B cell (primary cell): ENCODE measurements at regions not wholly inside any gene's neighbourhood (a gene's known extent, or its start where the extent isn't known, plus 50 kb on each side); places are given as distances from the start of the nearest gene placed in this dataset.

Experiments used
- ATAC-seq: fragments of 200-7000 bp; cut with Tn5 transposase; one replicate; pipeline ENCODE4 v1.10.0; 2021; ENCODE audit warnings: low read depth, mild to moderate bottlenecking, moderate number of reproducible peaks, moderate library complexity
- CTCF ChIA-PET: fragments of 350-600 bp; sonication (Branson Sonifier 250); formaldehyde crosslinking; loops from one replicate; lab custom pipeline; 2021; ENCODE audit warnings: antibody characterized with exemption, inconsistent platforms; lab: Charles Lee
- POLR2A ChIA-PET: fragments of 350-600 bp; sonication (Branson Sonifier 250); formaldehyde crosslinking; loops from one replicate; lab custom pipeline; 2021; ENCODE audit warnings: antibody characterized with exemption; lab: Charles Lee
- DNase-seq: peaks from one replicate; pipeline ENCODE4 v3.0.0; 2013
- H2AFZ ChIP-seq: 2 replicates; pipeline ENCODE4 v1.6.1; 2012; ENCODE audit warnings: mild to moderate bottlenecking, low read depth, low read length; ENCODE audit not compliant: insufficient read depth, poor library complexity, severe bottlenecking
- H3K27ac ChIP-seq, 2 donors: 1 replicate in 1 of 2; 2 replicates in 1 of 2; pipeline ENCODE4 v1.5.1; 2012 to 2013; ENCODE audit warnings: low read length in 2 of 2, mild to moderate bottlenecking in 2 of 2, moderate library complexity in 1 of 2
- H3K27me3 ChIP-seq, 4 experiments: fragments of 200-600 bp in 1 of 4; sonication (generic) in 1 of 4; replicated peaks in 1 of 4; 1 replicate in 2 of 4; 2 replicates in 2 of 4; pipeline versions ENCODE4 v1.6.1 to v1.7.0; 2013 to 2016; ENCODE audit warnings: low read length in 3 of 4, mild to moderate bottlenecking in 2 of 4, mixed read lengths in 1 of 4, moderate library complexity in 1 of 4; ENCODE audit not compliant: insufficient read depth in 4 of 4, control insufficient read depth in 3 of 4; ENCODE audit errors: control extremely low read depth in 1 of 4
- H3K36me3 ChIP-seq, 2 experiments: replicated peaks in 1 of 2; 1 replicate in 1 of 2; 2 replicates in 1 of 2; pipeline versions ENCODE4 v1.6.1 to v1.7.1; 2013; ENCODE audit warnings: low read length in 1 of 2; ENCODE audit not compliant: insufficient read depth in 2 of 2, control insufficient read depth in 1 of 2; ENCODE audit errors: control extremely low read depth in 1 of 2, extremely low read depth in 1 of 2
- H3K4me1 ChIP-seq, 2 donors: fragments of 200-600 bp in 1 of 2; sonication (generic) in 1 of 2; 1 replicate in 1 of 2; 2 replicates in 1 of 2; pipeline versions ENCODE4 v1.5.1 to v1.6.1; 2013 to 2017; ENCODE audit warnings: low read length in 2 of 2; ENCODE audit not compliant: control insufficient read depth in 2 of 2, insufficient read depth in 2 of 2
- H3K4me2 ChIP-seq: replicated peaks from 2 replicates; pipeline ENCODE3; 2012; ENCODE audit warnings: mild to moderate bottlenecking, low read depth, low read length; ENCODE audit not compliant: poor library complexity, severe bottlenecking
- H3K4me3 ChIP-seq, 5 experiments: fragments of 200-600 bp in 1 of 5; sonication (generic) in 1 of 5; 1 replicate in 3 of 5; 2 replicates in 2 of 5; pipeline versions ENCODE4 v1.5.1 to v1.7.0; 2011 to 2016; ENCODE audit warnings: low read length in 4 of 5, mild to moderate bottlenecking in 4 of 5, low read depth in 2 of 5, control low read depth in 1 of 5, moderate library complexity in 1 of 5; ENCODE audit not compliant: insufficient read depth in 1 of 5; ENCODE audit errors: control extremely low read depth in 1 of 5, extremely low read depth in 1 of 5
- H3K79me2 ChIP-seq: fragments of 200-600 bp; sonication (generic); one replicate; pipeline ENCODE4 v1.6.0; 2016; ENCODE audit warnings: low read length; ENCODE audit not compliant: control insufficient read depth, insufficient read depth
- H3K9ac ChIP-seq: fragments of 200-600 bp; sonication (generic); 2 replicates; pipeline ENCODE4 v1.6.1; 2017; ENCODE audit warnings: mild to moderate bottlenecking, low read length, moderate library complexity
- H3K9me3 ChIP-seq, 3 donors: one replicate each; pipeline versions ENCODE4 v1.6.1 to v1.7.1; 2013; ENCODE audit warnings: low read length in 2 of 3; ENCODE audit not compliant: control insufficient read depth in 2 of 3, insufficient read depth in 1 of 3; ENCODE audit errors: control extremely low read depth in 1 of 3
- H4K20me1 ChIP-seq: 2 replicates; pipeline ENCODE4 v1.6.0; 2012; ENCODE audit warnings: mild to moderate bottlenecking, low read length; ENCODE audit not compliant: insufficient read depth, control insufficient read depth, poor library complexity, severe bottlenecking
- H3K27ac Mint-ChIP-seq: one replicate; pipeline ENCODE4 v1.8.0; 2021; ENCODE audit warnings: mixed read lengths
- H3K27me3 Mint-ChIP-seq: one replicate; pipeline ENCODE4 v1.8.0; 2021; ENCODE audit warnings: mixed read lengths
- H3K4me1 Mint-ChIP-seq: one replicate; pipeline ENCODE4 v1.8.0; 2021; ENCODE audit warnings: mixed read lengths
- H3K4me3 Mint-ChIP-seq: one replicate; pipeline ENCODE4 v1.8.0; 2021; ENCODE audit warnings: mixed read lengths
- H3K9me3 Mint-ChIP-seq: one replicate; pipeline ENCODE4 v1.8.0; 2022; ENCODE audit warnings: mixed read lengths; ENCODE audit not compliant: insufficient read depth
- CTCF ChIP-seq: fragments of 200-600 bp; IDR thresholded peaks from one replicate; pipeline ENCODE4 v1.8.0; 2022; ENCODE audit warnings: antibody characterized with exemption, mild to moderate bottlenecking
- EZH2 ChIP-seq: IDR thresholded peaks from 2 replicates; pipeline ENCODE4 v1.6.1; 2012; ENCODE audit warnings: borderline replicate concordance, low read depth, mild to moderate bottlenecking, moderate library complexity, low read length; ENCODE audit not compliant: insufficient read depth, poor library complexity, severe bottlenecking
- WGBS: methylation state at CpG from one replicate; pipeline ENCODE4 v1.1.5; 2013; ENCODE audit warnings: missing lambda C conversion rate; ENCODE audit not compliant: insufficient coverage; 5-methylcytosine and 5-hydroxymethylcytosine counted together
- intact Hi-C: fragments of 100-400 bp; cut with micrococcal nuclease; formaldehyde crosslinking; loops from one replicate; pipeline ENCODE4 v1.10.0; 2022

GRCh38 chr4:184899261-184900134 lies 73.7 kb upstream of the ACSL1 start:
- DNase-seq (no peak), ATAC-seq (no peak)
- Histone ChIP-seq H3K27me3 (peaks cover 0 to 10% (median 1%) of the 10 kb centered on the region in 4 experiments), H3K36me3 (no peaks in the 10 kb centered on the region), H3K9me3 (no peaks in the 10 kb centered on the region), H3K27ac (no peak overlapping the region), H2AFZ (no peak overlapping the region), H3K4me3 (no peak overlapping the region), H3K4me1 (peaks cover 4 to 6% of the 10 kb centered on the region in 2 donors), H3K4me2 (no peak overlapping the region), H3K9ac (no peak overlapping the region), H4K20me1 (no peaks in the 10 kb centered on the region), H3K79me2 (no peaks in the 10 kb centered on the region)
- TF ChIP-seq EZH2 (no peak), CTCF (no peak)
- ChIA-PET CTCF (interaction anchor here (1.3 to 2.2 kb wide), 2 partner anchors 11 to 154 kb away, joined by 4 to 5 read pairs; no protein-coding TSS in a partner anchor), POLR2A (interaction anchor here (0.9 kb wide), 1 partner anchor 28 kb away, joined by 5 read pairs; no protein-coding TSS in a partner anchor)
- no peaks in the 10 kb centered on the region for H3K9me3 Mint-ChIP-seq
- H3K4me3 Mint-ChIP-seq = no peak overlapping the region
- intact Hi-C loops = loop anchor here (10.0 kb wide), 1 partner anchor 45 kb away; no protein-coding TSS in a partner anchor
- H3K27ac Mint-ChIP-seq = no peak overlapping the region
- WGBS = 84% methylated on average over 9 of the region's 9 CpGs
- peaks cover 16% of the 10 kb centered on the region for H3K27me3 Mint-ChIP-seq
- peaks cover 14% of the 10 kb centered on the region for H3K4me1 Mint-ChIP-seq

DNA sequence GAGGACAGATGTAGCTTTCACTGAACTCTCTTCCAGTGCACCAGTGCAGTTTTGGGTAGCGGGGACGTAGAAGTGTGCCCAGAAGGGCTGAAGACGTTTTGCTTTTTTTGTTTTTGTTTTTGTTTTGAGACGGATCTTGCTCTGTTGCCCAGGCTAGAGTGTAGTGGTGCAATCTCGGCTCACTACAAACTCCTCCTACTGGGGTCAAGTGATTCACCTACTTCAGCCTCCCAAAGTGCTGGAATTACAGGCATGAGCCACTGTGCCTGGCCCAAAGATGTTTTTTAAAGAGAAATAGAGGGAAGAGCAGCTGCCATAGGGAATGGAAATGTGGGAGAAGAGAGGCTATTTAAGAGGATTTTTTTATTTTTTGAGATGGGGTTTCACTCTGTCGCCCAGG lies 74.4 kb upstream of the ACSL1 start:
- Mint-ChIP-seq H3K27me3 (peaks cover 16% of the 10 kb centered on the region), H3K4me1 (peaks cover 13% of the 10 kb centered on the region), H3K9me3 (no peaks in the 10 kb centered on the region), H3K27ac (no peak overlapping the region), H3K4me3 (no peak overlapping the region)
- Histone ChIP-seq H3K27me3 (peaks cover 0 to 10% (median 1%) of the 10 kb centered on the region in 4 experiments), H3K27ac (no peak overlapping the region), H2AFZ (no peak overlapping the region), H4K20me1 (no peaks in the 10 kb centered on the region), H3K4me2 (no peak overlapping the region), H3K4me3 (no peak overlapping the region), H3K36me3 (no peaks in the 10 kb centered on the region), H3K4me1 (peaks cover 4 to 6% of the 10 kb centered on the region in 2 donors), H3K9ac (no peak overlapping the region), H3K9me3 (no peaks in the 10 kb centered on the region), H3K79me2 (no peaks in the 10 kb centered on the region)
- WGBS = 89% methylated on average over 5 of the region's 6 CpGs
- intact Hi-C loops = loop anchor here (10.0 kb wide), 1 partner anchor 45 kb away; no protein-coding TSS in a partner anchor
- ATAC-seq (no peak), DNase-seq (no peak)
- ChIA-PET POLR2A (no interaction called here), CTCF (interaction anchor here (1.3 kb wide), 1 partner anchor 10 kb away, joined by 4 read pairs; no protein-coding TSS in a partner anchor)
- TF ChIP-seq EZH2 (no peak), CTCF (no peak)
